Suprapubic skin (tissue), 3 donors: ENCODE measurements at regions not wholly inside any gene's neighbourhood (a gene's known extent, or its start where the extent isn't known, plus 50 kb on each side); places are given as distances from the start of the nearest gene placed in this dataset.

Source experiments
- CTCF ChIP-seq, 2 donors: fragments of 200-600 bp in 1 of 2; fragments of 450-650 bp in 1 of 2; sonication (generic) in 1 of 2; IDR thresholded peaks; one replicate each; pipeline ENCODE4 v1.5.1; 2016 to 2019; ENCODE audit warnings: antibody characterized with exemption in 2 of 2, mild to moderate bottlenecking in 1 of 2, moderate library complexity in 1 of 2
- EP300 ChIP-seq: sonication (generic); formaldehyde crosslinking; IDR thresholded peaks from one replicate; pipeline ENCODE4 v1.6.1; 2017; ENCODE audit warnings: antibody characterized with exemption

GRCh38 chr6:138037009-138037504 is 70.2 kb downstream of the PERP start:
- TF ChIP-seq CTCF (IDR thresholded peaks at IDR 0.05) (no peak), EP300 (no peak)
